ENCODE measurements at regions not wholly inside any gene's neighbourhood (a gene's known extent, or its start where the extent isn't known, plus 50 kb on each side); places are given as distances from the start of the nearest gene placed in this dataset.

DNA sequence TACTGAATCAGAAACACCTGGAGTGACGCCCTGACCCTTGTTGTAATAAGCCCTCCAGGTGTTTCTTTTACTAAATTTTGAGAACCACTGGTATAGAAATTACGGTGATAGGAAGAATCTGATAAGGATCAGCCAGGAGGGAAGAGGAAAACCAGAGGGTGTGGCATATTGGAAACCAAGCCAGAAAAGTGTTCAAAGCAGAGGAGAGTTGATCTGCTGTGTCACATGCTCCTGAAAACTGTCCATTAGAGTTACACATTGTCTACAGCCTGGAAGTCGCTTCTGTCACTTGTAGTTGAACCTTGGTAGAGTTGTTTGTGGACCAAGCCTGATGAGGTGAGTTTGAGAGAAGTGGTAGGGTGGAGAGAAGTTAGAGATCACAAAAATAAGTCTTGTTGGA is 497.4 kb downstream of the ENC1 start:
- no peak for TF ChIP-seq POLR2A (IDR thresholded peaks at IDR 0.05)
- TF ChIP-seq, protein P1, sequence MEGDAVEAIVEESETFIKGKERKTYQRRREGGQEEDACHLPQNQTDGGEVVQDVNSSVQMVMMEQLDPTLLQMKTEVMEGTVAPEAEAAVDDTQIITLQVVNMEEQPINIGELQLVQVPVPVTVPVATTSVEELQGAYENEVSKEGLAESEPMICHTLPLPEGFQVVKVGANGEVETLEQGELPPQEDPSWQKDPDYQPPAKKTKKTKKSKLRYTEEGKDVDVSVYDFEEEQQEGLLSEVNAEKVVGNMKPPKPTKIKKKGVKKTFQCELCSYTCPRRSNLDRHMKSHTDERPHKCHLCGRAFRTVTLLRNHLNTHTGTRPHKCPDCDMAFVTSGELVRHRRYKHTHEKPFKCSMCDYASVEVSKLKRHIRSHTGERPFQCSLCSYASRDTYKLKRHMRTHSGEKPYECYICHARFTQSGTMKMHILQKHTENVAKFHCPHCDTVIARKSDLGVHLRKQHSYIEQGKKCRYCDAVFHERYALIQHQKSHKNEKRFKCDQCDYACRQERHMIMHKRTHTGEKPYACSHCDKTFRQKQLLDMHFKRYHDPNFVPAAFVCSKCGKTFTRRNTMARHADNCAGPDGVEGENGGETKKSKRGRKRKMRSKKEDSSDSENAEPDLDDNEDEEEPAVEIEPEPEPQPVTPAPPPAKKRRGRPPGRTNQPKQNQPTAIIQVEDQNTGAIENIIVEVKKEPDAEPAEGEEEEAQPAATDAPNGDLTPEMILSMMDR (IDR thresholded peaks at IDR 0.05) = no peak

Measured in ovary (tissue), 3 donors.